ENCODE measurements at regions not wholly inside any gene's neighbourhood (a gene's known extent, or its start where the extent isn't known, plus 50 kb on each side); places are given as distances from the start of the nearest gene placed in this dataset.
"Not testable (repeated sequence)": the region's sequence is repeated elsewhere in the genome, so short reads cannot be mapped to it uniquely, and the experiment has no call there.

- POLR2A ChIA-PET = no interaction called here
- CTCF ChIA-PET = interaction anchor here (1.4 kb wide), 1 partner anchor 10 kb away, joined by 3 read pairs; no protein-coding TSS in a partner anchor
- no peak for DNase-seq (ENCODE audit: extremely low spot score)
- TF ChIP-seq CTCF (IDR thresholded peaks at IDR 0.05; ENCODE audit: control extremely low read depth, extremely low read depth, low read depth, missing control alignments) = no peak
Measured at GRCh38 chr2:122545821-122546220, 790.4 kb downstream of the TSN start.

- POLR2A ChIA-PET = no interaction called here
- CTCF ChIA-PET = no interaction called here
- TF ChIP-seq CTCF (IDR thresholded peaks at IDR 0.05; ENCODE audit: control extremely low read depth, extremely low read depth, low read depth, missing control alignments) = no peak
- DNase-seq (ENCODE audit: extremely low spot score) = no peak
Measured at GRCh38 chr2:122562775-122563174, 807.3 kb downstream of the TSN start.

GRCh38 chr2:122563781-122564180, 808.3 kb downstream of the TSN start:
- ChIA-PET POLR2A (no interaction called here), CTCF (interaction anchor here (1.5 kb wide), 1 partner anchor 20 kb away, joined by 3 read pairs; no protein-coding TSS in a partner anchor)
- TF ChIP-seq CTCF (IDR thresholded peaks at IDR 0.05; ENCODE audit: control extremely low read depth, extremely low read depth, low read depth, missing control alignments) = no peak
- no peak for DNase-seq (ENCODE audit: extremely low spot score)

GRCh38 chr2:122564843-122565242, 809.4 kb downstream of the TSN start:
- DNase-seq (ENCODE audit: extremely low spot score) = no peak
- ChIA-PET CTCF (interaction anchor here (0.7 to 1.5 kb wide), 2 partner anchors 22 to 535 kb away, joined by 3 read pairs; no protein-coding TSS in a partner anchor), POLR2A (no interaction called here)
- no peak for TF ChIP-seq CTCF (IDR thresholded peaks at IDR 0.05; ENCODE audit: control extremely low read depth, extremely low read depth, low read depth, missing control alignments)

GRCh38 chr2:122565364-122565763, 809.9 kb downstream of the TSN start:
- TF ChIP-seq CTCF (IDR thresholded peaks at IDR 0.05; ENCODE audit: control extremely low read depth, extremely low read depth, low read depth, missing control alignments) = no peak
- CTCF ChIA-PET = interaction anchor here (0.7 to 1.5 kb wide), 2 partner anchors 22 to 536 kb away, joined by 3 read pairs; no protein-coding TSS in a partner anchor
- POLR2A ChIA-PET = no interaction called here
- DNase-seq (ENCODE audit: extremely low spot score) = no peak

GRCh38 chr2:122570641-122571040, 815.2 kb downstream of the TSN start:
- no peak for DNase-seq (ENCODE audit: extremely low spot score)
- POLR2A ChIA-PET = no interaction called here
- CTCF ChIA-PET = no interaction called here
- no peak for TF ChIP-seq CTCF (IDR thresholded peaks at IDR 0.05; ENCODE audit: control extremely low read depth, extremely low read depth, low read depth, missing control alignments)

GRCh38 chr2:122571471-122571870, 816.0 kb downstream of the TSN start:
- DNase-seq (ENCODE audit: extremely low spot score); CTCF ChIA-PET; POLR2A ChIA-PET: not testable (repeated sequence)

Data from GM10248 (cell line).